ENCODE measurements at regions not wholly inside any gene's neighbourhood (a gene's known extent, or its start where the extent isn't known, plus 50 kb on each side); places are given as distances from the start of the nearest gene placed in this dataset.

- no peak for TF ChIP-seq CTCF (IDR thresholded peaks at IDR 0.05)
- TF ChIP-seq TAF1 (IDR thresholded peaks at IDR 0.05; ENCODE audit: borderline replicate concordance, low read depth, low read length), result no peak
- no peak for TF ChIP-seq TEAD4 (IDR thresholded peaks at IDR 0.05; ENCODE audit: borderline replicate concordance, insufficient read depth)
- no peak for TF ChIP-seq SMC3 (IDR thresholded peaks at IDR 0.05; ENCODE audit: low read depth, low read length)
- TF ChIP-seq, protein P1, sequence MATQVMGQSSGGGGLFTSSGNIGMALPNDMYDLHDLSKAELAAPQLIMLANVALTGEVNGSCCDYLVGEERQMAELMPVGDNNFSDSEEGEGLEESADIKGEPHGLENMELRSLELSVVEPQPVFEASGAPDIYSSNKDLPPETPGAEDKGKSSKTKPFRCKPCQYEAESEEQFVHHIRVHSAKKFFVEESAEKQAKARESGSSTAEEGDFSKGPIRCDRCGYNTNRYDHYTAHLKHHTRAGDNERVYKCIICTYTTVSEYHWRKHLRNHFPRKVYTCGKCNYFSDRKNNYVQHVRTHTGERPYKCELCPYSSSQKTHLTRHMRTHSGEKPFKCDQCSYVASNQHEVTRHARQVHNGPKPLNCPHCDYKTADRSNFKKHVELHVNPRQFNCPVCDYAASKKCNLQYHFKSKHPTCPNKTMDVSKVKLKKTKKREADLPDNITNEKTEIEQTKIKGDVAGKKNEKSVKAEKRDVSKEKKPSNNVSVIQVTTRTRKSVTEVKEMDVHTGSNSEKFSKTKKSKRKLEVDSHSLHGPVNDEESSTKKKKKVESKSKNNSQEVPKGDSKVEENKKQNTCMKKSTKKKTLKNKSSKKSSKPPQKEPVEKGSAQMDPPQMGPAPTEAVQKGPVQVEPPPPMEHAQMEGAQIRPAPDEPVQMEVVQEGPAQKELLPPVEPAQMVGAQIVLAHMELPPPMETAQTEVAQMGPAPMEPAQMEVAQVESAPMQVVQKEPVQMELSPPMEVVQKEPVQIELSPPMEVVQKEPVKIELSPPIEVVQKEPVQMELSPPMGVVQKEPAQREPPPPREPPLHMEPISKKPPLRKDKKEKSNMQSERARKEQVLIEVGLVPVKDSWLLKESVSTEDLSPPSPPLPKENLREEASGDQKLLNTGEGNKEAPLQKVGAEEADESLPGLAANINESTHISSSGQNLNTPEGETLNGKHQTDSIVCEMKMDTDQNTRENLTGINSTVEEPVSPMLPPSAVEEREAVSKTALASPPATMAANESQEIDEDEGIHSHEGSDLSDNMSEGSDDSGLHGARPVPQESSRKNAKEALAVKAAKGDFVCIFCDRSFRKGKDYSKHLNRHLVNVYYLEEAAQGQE (IDR thresholded peaks at IDR 0.05; ENCODE audit: low read depth, low read length), result no peak
- no peak for TF ChIP-seq ZBTB33 (IDR thresholded peaks at IDR 0.05; ENCODE audit: borderline replicate concordance, low read depth)
- no peak for TF ChIP-seq EP300 (IDR thresholded peaks at IDR 0.05; ENCODE audit: borderline replicate concordance in 1 of 2, low read depth in 1 of 2, low read length in 1 of 2)
- no peak for TF ChIP-seq MAX (IDR thresholded peaks at IDR 0.05; ENCODE audit: low read depth)
- no peak for TF ChIP-seq CHD2 (IDR thresholded peaks at IDR 0.05; ENCODE audit: low read length, partially characterized antibody)
- no peak for TF ChIP-seq MXI1 (IDR thresholded peaks at IDR 0.05; ENCODE audit: low read depth, low read length)
- TF ChIP-seq FOSL2 (IDR thresholded peaks at IDR 0.05; ENCODE audit: borderline replicate concordance, low read depth), result no peak
- TF ChIP-seq JUND (IDR thresholded peaks at IDR 0.05), result no peak
- no peak for TF ChIP-seq POLR2AphosphoS5 (IDR thresholded peaks at IDR 0.05; ENCODE audit: low read depth, low read length)
Observed at GRCh38 chr11:11718511-11718910, 96.7 kb upstream of the GALNT18 start.

All from SK-N-SH (cell line).